ENCODE measurements at regions not wholly inside any gene's neighbourhood (a gene's known extent, or its start where the extent isn't known, plus 50 kb on each side); places are given as distances from the start of the nearest gene placed in this dataset.

DNA sequence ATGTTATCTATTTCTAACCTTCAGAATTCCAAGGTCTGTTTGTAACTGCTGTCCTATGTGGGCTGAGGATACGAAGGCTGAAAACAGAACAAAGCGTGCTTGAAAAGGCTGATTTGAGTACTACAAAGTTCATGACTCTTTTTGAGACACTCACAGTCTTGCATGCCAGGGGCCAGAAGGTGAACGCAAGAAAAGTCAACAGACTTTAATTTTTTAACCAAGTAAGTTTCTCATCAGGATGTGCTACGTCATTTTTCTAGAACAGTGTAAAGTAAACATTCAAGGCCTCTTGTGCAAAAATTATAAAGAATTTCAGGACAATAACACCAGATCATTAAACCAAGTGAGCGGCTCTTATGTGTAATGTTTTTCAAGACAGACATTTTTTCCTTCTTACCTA, 163.5 kb downstream of the COG6 start:
- Histone ChIP-seq H3K9ac (ENCODE audit: insufficient read depth, low read length) (no peak overlapping the region), H3K36me3 (ENCODE audit: control insufficient read depth, insufficient read depth, low read length) (no peaks in the 10 kb centered on the region), H4K20me1 (ENCODE audit: control insufficient read depth, extremely low read depth, insufficient read depth, low read length) (no peaks in the 10 kb centered on the region), H2AFZ (ENCODE audit: low read length) (no peak overlapping the region), H3K4me3 (replicated peaks in 1 of 4; ENCODE audit: control extremely low read depth in 1 of 4, insufficient read depth in 1 of 4, low read depth in 3 of 4, low read length in 4 of 4) (no peak overlapping the region), H3K79me2 (ENCODE audit: control insufficient read depth, insufficient read depth, low read length) (no peaks in the 10 kb centered on the region), H3K4me2 (ENCODE audit: extremely low read depth, insufficient read depth, low read length) (no peak overlapping the region), H3K4me1 (ENCODE audit: control insufficient read depth, extremely low read depth, insufficient read depth, low read length) (no peaks in the 10 kb centered on the region), H3K27me3 (ENCODE audit: control insufficient read depth, insufficient read depth, low read length) (no peaks in the 10 kb centered on the region), H3K9me3 (ENCODE audit: control insufficient read depth, insufficient read depth, low read depth, low read length) (no peaks in the 10 kb centered on the region), H3K27ac (ENCODE audit: insufficient read depth, low read length) (no peak overlapping the region)
- TF ChIP-seq EZH2 (IDR thresholded peaks at IDR 0.05; ENCODE audit: low read length, missing control alignments): no peak
- TF ChIP-seq, protein P1, sequence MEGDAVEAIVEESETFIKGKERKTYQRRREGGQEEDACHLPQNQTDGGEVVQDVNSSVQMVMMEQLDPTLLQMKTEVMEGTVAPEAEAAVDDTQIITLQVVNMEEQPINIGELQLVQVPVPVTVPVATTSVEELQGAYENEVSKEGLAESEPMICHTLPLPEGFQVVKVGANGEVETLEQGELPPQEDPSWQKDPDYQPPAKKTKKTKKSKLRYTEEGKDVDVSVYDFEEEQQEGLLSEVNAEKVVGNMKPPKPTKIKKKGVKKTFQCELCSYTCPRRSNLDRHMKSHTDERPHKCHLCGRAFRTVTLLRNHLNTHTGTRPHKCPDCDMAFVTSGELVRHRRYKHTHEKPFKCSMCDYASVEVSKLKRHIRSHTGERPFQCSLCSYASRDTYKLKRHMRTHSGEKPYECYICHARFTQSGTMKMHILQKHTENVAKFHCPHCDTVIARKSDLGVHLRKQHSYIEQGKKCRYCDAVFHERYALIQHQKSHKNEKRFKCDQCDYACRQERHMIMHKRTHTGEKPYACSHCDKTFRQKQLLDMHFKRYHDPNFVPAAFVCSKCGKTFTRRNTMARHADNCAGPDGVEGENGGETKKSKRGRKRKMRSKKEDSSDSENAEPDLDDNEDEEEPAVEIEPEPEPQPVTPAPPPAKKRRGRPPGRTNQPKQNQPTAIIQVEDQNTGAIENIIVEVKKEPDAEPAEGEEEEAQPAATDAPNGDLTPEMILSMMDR (conservative IDR thresholded peaks at IDR 0.05 in 1 of 2, IDR thresholded peaks at IDR 0.05 in 1 of 2; ENCODE audit: low read depth in 1 of 2, low read length in 2 of 2): no peak
- DNase-seq (ENCODE audit: low read depth in 2 of 2): peak; percentile 41 to 73

- Histone ChIP-seq H3K9ac (ENCODE audit: insufficient read depth, low read length) (no peak overlapping the region), H2AFZ (ENCODE audit: low read length) (no peak overlapping the region), H3K4me2 (ENCODE audit: extremely low read depth, insufficient read depth, low read length) (no peak overlapping the region), H3K79me2 (ENCODE audit: control insufficient read depth, insufficient read depth, low read length) (no peaks in the 10 kb centered on the region), H3K4me3 (replicated peaks in 1 of 4; ENCODE audit: control extremely low read depth in 1 of 4, insufficient read depth in 1 of 4, low read depth in 3 of 4, low read length in 4 of 4) (no peak overlapping the region), H3K27ac (ENCODE audit: insufficient read depth, low read length) (no peak overlapping the region), H3K36me3 (ENCODE audit: control insufficient read depth, insufficient read depth, low read length) (no peaks in the 10 kb centered on the region), H3K27me3 (ENCODE audit: control insufficient read depth, insufficient read depth, low read length) (no peaks in the 10 kb centered on the region), H3K9me3 (ENCODE audit: control insufficient read depth, insufficient read depth, low read depth, low read length) (no peaks in the 10 kb centered on the region), H4K20me1 (ENCODE audit: control insufficient read depth, extremely low read depth, insufficient read depth, low read length) (no peaks in the 10 kb centered on the region), H3K4me1 (ENCODE audit: control insufficient read depth, extremely low read depth, insufficient read depth, low read length) (no peaks in the 10 kb centered on the region)
- TF ChIP-seq, protein P1 (conservative IDR thresholded peaks at IDR 0.05 in 1 of 2, IDR thresholded peaks at IDR 0.05 in 1 of 2; ENCODE audit: low read depth in 1 of 2, low read length in 2 of 2): no peak
- no peak for TF ChIP-seq EZH2 (IDR thresholded peaks at IDR 0.05; ENCODE audit: low read length, missing control alignments)
- DNase-seq (ENCODE audit: low read depth in 2 of 2): no peak
These were observed 165.1 kb downstream of the COG6 start for GRCh38 chr13:39820606-39821005.

- H3K27me3 ChIP-seq (ENCODE audit: control insufficient read depth, insufficient read depth, low read length): no peaks in the 10 kb centered on the region
- no peak for DNase-seq (ENCODE audit: low read depth in 2 of 2)
- H2AFZ ChIP-seq (ENCODE audit: low read length): no peak overlapping the region
- H4K20me1 ChIP-seq (ENCODE audit: control insufficient read depth, extremely low read depth, insufficient read depth, low read length): no peaks in the 10 kb centered on the region
- H3K36me3 ChIP-seq (ENCODE audit: control insufficient read depth, insufficient read depth, low read length): no peaks in the 10 kb centered on the region
- no peak overlapping the region for H3K4me3 ChIP-seq (replicated peaks in 1 of 4; ENCODE audit: control extremely low read depth in 1 of 4, insufficient read depth in 1 of 4, low read depth in 3 of 4, low read length in 4 of 4)
- no peaks in the 10 kb centered on the region for H3K79me2 ChIP-seq (ENCODE audit: control insufficient read depth, insufficient read depth, low read length)
- H3K9ac ChIP-seq (ENCODE audit: insufficient read depth, low read length): no peak overlapping the region
- H3K27ac ChIP-seq (ENCODE audit: insufficient read depth, low read length): no peak overlapping the region
- no peak for TF ChIP-seq EZH2 (IDR thresholded peaks at IDR 0.05; ENCODE audit: low read length, missing control alignments)
- TF ChIP-seq, protein P1 (conservative IDR thresholded peaks at IDR 0.05 in 1 of 2, IDR thresholded peaks at IDR 0.05 in 1 of 2; ENCODE audit: low read depth in 1 of 2, low read length in 2 of 2): no peak
- no peaks in the 10 kb centered on the region for H3K4me1 ChIP-seq (ENCODE audit: control insufficient read depth, extremely low read depth, insufficient read depth, low read length)
- H3K9me3 ChIP-seq (ENCODE audit: control insufficient read depth, insufficient read depth, low read depth, low read length): no peaks in the 10 kb centered on the region
- no peak overlapping the region for H3K4me2 ChIP-seq (ENCODE audit: extremely low read depth, insufficient read depth, low read length)
These were observed 166.5 kb downstream of the COG6 start for GRCh38 chr13:39821977-39822376.

All from fibroblast of lung (primary cell).